Activated T-cell treated with anti-CD3 and anti-CD28 coated beads, Interleukin-2, amount 50 U/mL, for 24 hours (primary cell): ENCODE measurements at regions not wholly inside any gene's neighbourhood (a gene's known extent, or its start where the extent isn't known, plus 50 kb on each side); places are given as distances from the start of the nearest gene placed in this dataset.

Experiments
- DNase-seq: peaks from one replicate; pipeline ENCODE4 v3.0.0-alpha.2; 2020
- H3K27ac Mint-ChIP-seq: 2 replicates; pipeline ENCODE4 v1.8.0; 2020; ENCODE audit warnings: mild to moderate bottlenecking, mixed read lengths
- H3K27me3 Mint-ChIP-seq: 2 replicates; pipeline ENCODE4 v1.8.0; 2020; ENCODE audit warnings: mixed read lengths
- H3K36me3 Mint-ChIP-seq: 2 replicates; pipeline ENCODE4 v1.8.0; 2020; ENCODE audit warnings: low read depth, mixed read lengths
- H3K4me1 Mint-ChIP-seq: 2 replicates; pipeline ENCODE4 v1.8.0; 2020; ENCODE audit warnings: low read depth, mixed read lengths
- H3K4me3 Mint-ChIP-seq: 2 replicates; pipeline ENCODE4 v1.8.0; 2020; ENCODE audit warnings: mild to moderate bottlenecking, moderate library complexity, mixed read lengths
- H3K9me3 Mint-ChIP-seq: 2 replicates; pipeline ENCODE4 v1.8.0; 2020; ENCODE audit warnings: mixed read lengths

DNA sequence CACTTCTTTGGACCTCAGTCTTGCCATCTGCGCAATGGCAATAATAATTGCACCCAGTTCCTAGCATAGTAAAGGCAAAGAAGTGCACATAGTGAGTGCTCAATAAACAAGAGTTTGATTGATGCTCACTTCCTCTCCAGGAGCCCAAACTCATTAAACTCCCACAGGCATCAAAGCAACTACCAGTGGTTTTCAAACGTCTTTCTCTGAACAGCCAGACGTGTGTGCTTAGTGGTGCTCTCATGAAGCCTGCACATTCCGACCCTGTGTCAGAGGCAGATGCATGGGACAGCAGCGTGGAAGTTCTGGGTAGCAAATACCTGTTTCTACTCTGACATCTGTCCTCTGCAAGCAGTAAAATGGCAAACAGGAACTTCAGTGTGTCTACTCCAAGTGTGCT lies 146.3 kb upstream of the MAFB start:
- Mint-ChIP-seq H3K4me3 (no peak overlapping the region), H3K27me3 (peaks cover 8% of the 10 kb centered on the region), H3K9me3 (peaks cover 8% of the 10 kb centered on the region), H3K36me3 (no peaks in the 10 kb centered on the region), H3K27ac (no peak overlapping the region), H3K4me1 (no peaks in the 10 kb centered on the region)
- no peak for DNase-seq

DNA sequence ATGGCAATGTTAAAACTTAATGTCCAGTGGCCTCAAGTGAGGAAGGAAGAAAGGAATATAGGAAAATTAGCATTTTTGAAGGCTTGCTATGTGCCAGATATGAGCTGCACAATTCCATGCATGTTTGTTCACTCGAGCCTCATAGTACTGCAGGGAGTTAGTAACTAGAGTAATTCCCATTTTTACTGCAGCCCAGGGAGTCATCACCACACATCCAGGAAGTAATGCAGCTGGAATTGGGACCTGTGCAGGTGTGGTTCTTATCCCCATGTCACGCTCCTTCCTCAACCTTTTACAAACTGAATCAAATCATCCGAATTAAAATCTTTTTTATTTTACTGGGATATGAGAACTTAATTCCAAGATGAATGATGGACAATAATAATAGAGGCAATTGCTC lies 149.5 kb upstream of the MAFB start:
- H3K27ac Mint-ChIP-seq: no peak overlapping the region
- H3K4me1 Mint-ChIP-seq: no peaks in the 10 kb centered on the region
- no peaks in the 10 kb centered on the region for H3K36me3 Mint-ChIP-seq
- no peak for DNase-seq
- H3K27me3 Mint-ChIP-seq: peaks cover 10% of the 10 kb centered on the region
- H3K4me3 Mint-ChIP-seq: no peak overlapping the region
- H3K9me3 Mint-ChIP-seq: peaks cover 8% of the 10 kb centered on the region

DNA sequence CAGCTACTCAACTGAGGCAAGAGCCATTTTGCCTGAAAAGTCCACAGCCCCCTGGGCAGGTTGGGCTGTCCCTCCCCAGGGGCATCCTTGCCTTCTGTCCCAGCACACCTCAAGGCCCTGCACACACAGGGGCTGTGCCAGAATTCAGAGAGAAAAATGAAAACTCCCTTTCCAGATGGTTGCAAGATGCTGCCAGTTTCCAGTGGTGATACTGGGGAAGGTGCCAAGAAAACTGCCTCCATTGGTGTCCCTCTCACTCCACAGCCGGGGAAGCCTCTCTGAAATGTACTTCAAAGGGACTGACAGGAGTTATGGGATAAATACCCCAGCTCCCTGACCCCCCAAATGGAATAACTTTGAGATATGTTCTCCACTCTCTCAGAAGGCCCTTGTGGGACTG lies 154.2 kb upstream of the MAFB start:
- peaks cover 3% of the 10 kb centered on the region for H3K27me3 Mint-ChIP-seq
- no peak overlapping the region for H3K4me3 Mint-ChIP-seq
- DNase-seq: no peak
- H3K4me1 Mint-ChIP-seq: no peaks in the 10 kb centered on the region
- no peaks in the 10 kb centered on the region for H3K36me3 Mint-ChIP-seq
- H3K27ac Mint-ChIP-seq: no peak overlapping the region
- H3K9me3 Mint-ChIP-seq: no peaks in the 10 kb centered on the region

- no peaks in the 10 kb centered on the region for H3K9me3 Mint-ChIP-seq
- H3K27ac Mint-ChIP-seq: no peak overlapping the region
- no peak for DNase-seq
- no peaks in the 10 kb centered on the region for H3K36me3 Mint-ChIP-seq
- no peaks in the 10 kb centered on the region for H3K4me1 Mint-ChIP-seq
- no peak overlapping the region for H3K4me3 Mint-ChIP-seq
- H3K27me3 Mint-ChIP-seq: peaks cover 3% of the 10 kb centered on the region
These were observed 155.3 kb upstream of the MAFB start for GRCh38 chr20:40844332-40844731.

DNA sequence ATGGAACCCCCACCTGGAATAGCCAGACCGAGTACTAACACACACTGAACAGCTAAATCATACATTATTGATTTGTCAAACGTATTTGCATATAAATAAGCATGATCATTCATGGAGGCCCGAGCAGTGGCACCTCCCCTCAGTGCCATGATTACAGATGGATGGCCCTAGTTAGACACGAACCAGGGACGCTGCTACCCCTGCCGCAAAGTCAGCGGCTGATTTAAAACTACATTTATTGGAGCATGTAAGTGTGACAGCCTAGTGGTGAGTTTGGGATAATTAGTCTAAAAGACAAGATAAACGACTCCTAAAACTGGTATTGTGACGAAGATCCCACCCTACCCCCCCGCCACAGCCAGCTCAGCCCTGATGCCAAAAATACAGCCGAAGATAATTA lies 159.1 kb upstream of the MAFB start:
- Mint-ChIP-seq H3K4me3 (no peak overlapping the region), H3K4me1 (no peaks in the 10 kb centered on the region), H3K27ac (no peak overlapping the region), H3K27me3 (no peaks in the 10 kb centered on the region), H3K9me3 (no peaks in the 10 kb centered on the region), H3K36me3 (no peaks in the 10 kb centered on the region)
- DNase-seq: no peak

DNA sequence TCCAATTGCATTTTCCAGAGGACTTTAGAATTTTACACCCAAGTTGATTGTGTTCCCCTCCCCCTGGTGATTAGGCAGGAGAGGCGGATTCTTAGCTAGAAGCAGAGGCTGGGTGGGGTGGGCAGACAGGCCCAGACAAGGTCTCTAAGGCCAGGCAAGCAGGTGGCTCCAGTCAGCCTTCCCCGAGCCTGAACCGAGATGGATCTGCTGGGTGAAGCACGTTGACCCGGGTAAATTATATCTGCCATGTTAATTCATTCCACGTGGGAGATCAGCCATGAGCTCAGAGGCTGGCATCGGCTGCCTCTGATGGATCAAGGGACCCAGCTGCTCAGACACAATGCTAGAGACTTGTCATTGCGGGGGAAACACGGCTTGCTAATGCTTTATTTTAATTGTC lies 159.5 kb upstream of the MAFB start:
- no peak overlapping the region for H3K27ac Mint-ChIP-seq
- H3K4me3 Mint-ChIP-seq: no peak overlapping the region
- no peaks in the 10 kb centered on the region for H3K36me3 Mint-ChIP-seq
- no peaks in the 10 kb centered on the region for H3K4me1 Mint-ChIP-seq
- H3K9me3 Mint-ChIP-seq: no peaks in the 10 kb centered on the region
- DNase-seq: no peak
- H3K27me3 Mint-ChIP-seq: no peaks in the 10 kb centered on the region

GRCh38 chr20:40849456-40849855 lies 160.4 kb upstream of the MAFB start:
- Mint-ChIP-seq H3K36me3 (no peaks in the 10 kb centered on the region), H3K4me1 (no peaks in the 10 kb centered on the region), H3K9me3 (no peaks in the 10 kb centered on the region), H3K27me3 (no peaks in the 10 kb centered on the region), H3K4me3 (no peak overlapping the region), H3K27ac (no peak overlapping the region)
- DNase-seq: no peak

DNA sequence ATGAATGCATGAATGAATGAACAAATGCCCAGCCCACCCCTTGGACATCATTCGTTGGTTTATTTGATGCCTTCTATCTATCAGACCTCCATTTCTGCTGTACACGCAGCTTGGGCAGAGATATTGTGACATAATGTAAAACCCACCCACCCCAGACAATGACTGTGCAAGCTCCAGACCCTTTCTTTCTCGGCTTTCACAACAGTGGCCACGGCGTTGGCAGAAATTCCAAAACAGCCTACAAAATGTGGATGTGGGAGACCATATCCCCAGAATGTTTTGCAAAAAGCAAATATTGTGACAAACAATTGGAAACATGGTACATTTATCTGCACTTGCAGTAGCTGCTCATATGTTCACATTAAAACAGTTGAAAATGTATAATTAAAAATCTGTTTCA lies 162.0 kb upstream of the MAFB start:
- Mint-ChIP-seq H3K4me3 (no peak overlapping the region), H3K27me3 (no peaks in the 10 kb centered on the region), H3K36me3 (no peaks in the 10 kb centered on the region), H3K27ac (no peak overlapping the region), H3K4me1 (no peaks in the 10 kb centered on the region), H3K9me3 (no peaks in the 10 kb centered on the region)
- DNase-seq: no peak

DNA sequence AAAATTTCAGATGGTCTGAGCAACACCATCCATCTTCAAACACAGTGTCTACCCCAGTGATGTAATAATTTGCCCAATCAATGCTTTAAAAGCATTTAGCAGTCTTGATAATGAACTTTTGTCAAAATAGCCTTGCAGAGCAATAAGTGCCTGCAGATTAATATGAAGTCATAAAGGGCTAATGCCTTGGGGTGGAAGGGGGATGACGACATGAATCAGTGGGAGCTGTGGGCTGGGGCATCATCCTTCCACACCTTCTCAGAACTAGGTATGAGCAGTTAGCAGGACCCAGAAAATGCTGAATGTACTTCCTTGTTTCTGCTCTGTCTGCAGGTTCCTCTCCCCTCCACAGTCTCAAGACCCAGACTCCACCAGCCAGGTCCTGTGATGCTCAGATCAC lies 166.2 kb upstream of the MAFB start:
- H3K4me1 Mint-ChIP-seq: no peaks in the 10 kb centered on the region
- DNase-seq: no peak

GRCh38 chr20:40856653-40857052 lies 167.6 kb upstream of the MAFB start:
- Mint-ChIP-seq H3K9me3 (no peaks in the 10 kb centered on the region), H3K27me3 (no peaks in the 10 kb centered on the region), H3K27ac (no peak overlapping the region), H3K4me1 (no peaks in the 10 kb centered on the region), H3K36me3 (no peaks in the 10 kb centered on the region), H3K4me3 (no peak overlapping the region)
- no peak for DNase-seq

More for the DNA sequence above, 166.2 kb upstream of the MAFB start:
- Mint-ChIP-seq H3K27ac (no peak overlapping the region), H3K4me3 (no peak overlapping the region), H3K36me3 (no peaks in the 10 kb centered on the region), H3K9me3 (no peaks in the 10 kb centered on the region), H3K27me3 (no peaks in the 10 kb centered on the region)

GRCh38 chr20:40860487-40860902 lies 168.1 kb upstream of the TOP1 start:
- H3K27me3 Mint-ChIP-seq: no peaks in the 10 kb centered on the region
- no peak overlapping the region for H3K4me3 Mint-ChIP-seq
- H3K36me3 Mint-ChIP-seq: no peaks in the 10 kb centered on the region
- no peaks in the 10 kb centered on the region for H3K9me3 Mint-ChIP-seq
- no peak overlapping the region for H3K27ac Mint-ChIP-seq
- no peaks in the 10 kb centered on the region for H3K4me1 Mint-ChIP-seq
- DNase-seq: no peak

- Mint-ChIP-seq H3K27me3 (no peaks in the 10 kb centered on the region), H3K36me3 (no peaks in the 10 kb centered on the region), H3K27ac (no peak overlapping the region), H3K4me1 (no peaks in the 10 kb centered on the region), H3K9me3 (no peaks in the 10 kb centered on the region), H3K4me3 (no peak overlapping the region)
- no peak for DNase-seq
These were observed 167.1 kb upstream of the TOP1 start for GRCh38 chr20:40861427-40862008.

DNA sequence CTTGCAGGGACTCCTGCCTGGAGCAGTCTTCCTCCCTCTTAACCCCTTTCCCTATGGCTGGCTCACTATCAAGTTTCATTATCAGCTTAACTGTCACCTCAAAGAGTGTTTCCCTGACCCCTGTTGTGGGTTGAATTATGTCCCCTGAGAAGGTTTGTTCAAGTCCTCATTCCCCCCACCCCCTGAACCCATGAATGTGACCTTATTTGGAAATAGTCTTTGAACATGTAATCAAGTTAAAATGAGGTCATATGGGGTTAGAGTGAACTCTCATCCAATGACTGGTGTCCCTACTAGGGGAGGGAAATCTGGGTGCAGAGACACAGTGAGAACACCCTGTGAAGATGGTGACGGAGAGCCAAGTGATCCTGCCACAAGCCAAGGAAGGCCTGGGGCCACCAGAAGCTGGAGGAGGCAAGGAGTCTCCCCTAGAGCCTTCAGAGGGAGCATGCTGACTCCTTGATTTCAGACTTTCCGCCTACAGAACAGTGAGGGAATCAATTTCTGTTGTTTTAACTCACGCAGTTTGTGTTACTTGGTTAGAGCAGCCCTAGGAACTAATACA lies 165.2 kb upstream of the TOP1 start:
- no peak overlapping the region for H3K27ac Mint-ChIP-seq
- H3K4me1 Mint-ChIP-seq: no peaks in the 10 kb centered on the region
- no peaks in the 10 kb centered on the region for H3K36me3 Mint-ChIP-seq
- no peaks in the 10 kb centered on the region for H3K9me3 Mint-ChIP-seq
- no peaks in the 10 kb centered on the region for H3K27me3 Mint-ChIP-seq
- DNase-seq: no peak
- no peak overlapping the region for H3K4me3 Mint-ChIP-seq

- H3K27ac Mint-ChIP-seq: no peak overlapping the region
- H3K27me3 Mint-ChIP-seq: no peaks in the 10 kb centered on the region
- no peak for DNase-seq
- no peaks in the 10 kb centered on the region for H3K36me3 Mint-ChIP-seq
- H3K4me3 Mint-ChIP-seq: no peak overlapping the region
- no peaks in the 10 kb centered on the region for H3K4me1 Mint-ChIP-seq
- H3K9me3 Mint-ChIP-seq: no peaks in the 10 kb centered on the region
These were observed 164.2 kb upstream of the TOP1 start for GRCh38 chr20:40864470-40864869.

- H3K27me3 Mint-ChIP-seq: no peaks in the 10 kb centered on the region
- H3K9me3 Mint-ChIP-seq: no peaks in the 10 kb centered on the region
- H3K36me3 Mint-ChIP-seq: no peaks in the 10 kb centered on the region
- H3K4me1 Mint-ChIP-seq: no peaks in the 10 kb centered on the region
- H3K27ac Mint-ChIP-seq: no peak overlapping the region
- no peak for DNase-seq
- no peak overlapping the region for H3K4me3 Mint-ChIP-seq
These were observed 163.5 kb upstream of the TOP1 start for GRCh38 chr20:40865095-40865494.

DNA sequence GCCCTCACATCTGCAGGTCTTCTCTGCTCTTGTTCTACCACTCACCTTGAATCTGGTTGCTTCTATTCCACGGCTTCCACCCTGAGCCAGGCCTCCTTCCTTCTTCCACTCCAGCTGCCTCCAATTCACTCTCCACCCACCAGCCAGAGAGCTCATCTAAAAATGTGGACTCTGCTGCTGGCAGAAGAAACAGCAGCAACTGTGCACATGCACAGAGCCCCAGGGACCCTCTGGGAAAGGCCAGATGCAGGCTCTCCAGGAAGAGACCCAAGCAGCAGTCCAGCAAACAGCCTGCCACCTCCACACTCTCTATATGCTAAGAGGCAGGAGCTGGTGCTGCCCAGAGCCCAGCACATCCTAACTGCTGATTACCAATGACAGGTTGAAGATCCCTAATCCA lies 162.6 kb upstream of the TOP1 start:
- no peaks in the 10 kb centered on the region for H3K27me3 Mint-ChIP-seq
- H3K4me3 Mint-ChIP-seq: no peak overlapping the region
- no peaks in the 10 kb centered on the region for H3K9me3 Mint-ChIP-seq
- DNase-seq: no peak
- no peak overlapping the region for H3K27ac Mint-ChIP-seq
- no peaks in the 10 kb centered on the region for H3K4me1 Mint-ChIP-seq
- H3K36me3 Mint-ChIP-seq: no peaks in the 10 kb centered on the region
